Testis (tissue), 2 donors: ENCODE measurements at regions not wholly inside any gene's neighbourhood (a gene's known extent, or its start where the extent isn't known, plus 50 kb on each side); places are given as distances from the start of the nearest gene placed in this dataset.
"Not testable (repeated sequence)": the region's sequence is repeated elsewhere in the genome, so short reads cannot be mapped to it uniquely, and the experiment has no call there.

Experiments used
- DNase-seq: peaks from one replicate; pipeline ENCODE4 v3.0.0-alpha.2; 2019
- H3K27ac ChIP-seq, 2 donors: fragments of 200-600 bp; sonication (generic); one replicate each; pipeline ENCODE4 v1.5.1; 2019
- H3K27me3 ChIP-seq: fragments of 200-600 bp; sonication (generic); one replicate; pipeline ENCODE4 v1.5.1; 2019
- H3K36me3 ChIP-seq: fragments of 200-600 bp; sonication (generic); one replicate; pipeline ENCODE4 v1.5.1; 2017; ENCODE audit warnings: low read depth; ENCODE audit errors: missing control alignments
- H3K4me1 ChIP-seq: fragments of 200-600 bp; sonication (generic); one replicate; pipeline ENCODE4 v1.5.1; 2019
- H3K4me3 ChIP-seq, 2 donors: fragments of 200-600 bp; sonication (generic); one replicate each; pipeline ENCODE4 v1.5.1; 2017 to 2019
- H3K9me3 ChIP-seq: fragments of 200-600 bp; sonication (generic); one replicate; pipeline ENCODE4 v1.5.1; 2017
- POLR2A ChIP-seq: fragments of 450-650 bp; IDR thresholded peaks from one replicate; pipeline ENCODE4 v1.6.1; 2017; ENCODE audit warnings: antibody characterized with exemption, mild to moderate bottlenecking, moderate library complexity
- WGBS, 2 donors: methylation state at CpG; one replicate each; pipeline ENCODE4 v1.1.5; 2018; 5-methylcytosine and 5-hydroxymethylcytosine counted together
- intact Hi-C: fragments of 100-400 bp; cut with DNase I; formaldehyde crosslinking; loops from one replicate; pipeline ENCODE4 v1.15.1; 2023; ENCODE audit warnings: low total_unique reads
- TF ChIP-seq, protein P1 (sequence below), 3 experiments: fragments of 450-650 bp in 2 of 3; fragments of 200-600 bp in 1 of 3; sonication (generic) in 1 of 3; IDR thresholded peaks; one replicate each; pipeline ENCODE4 v1.5.1; 2016 to 2019; ENCODE audit warnings: antibody characterized with exemption in 3 of 3, mild to moderate bottlenecking in 2 of 3, moderate library complexity in 1 of 3

DNA sequence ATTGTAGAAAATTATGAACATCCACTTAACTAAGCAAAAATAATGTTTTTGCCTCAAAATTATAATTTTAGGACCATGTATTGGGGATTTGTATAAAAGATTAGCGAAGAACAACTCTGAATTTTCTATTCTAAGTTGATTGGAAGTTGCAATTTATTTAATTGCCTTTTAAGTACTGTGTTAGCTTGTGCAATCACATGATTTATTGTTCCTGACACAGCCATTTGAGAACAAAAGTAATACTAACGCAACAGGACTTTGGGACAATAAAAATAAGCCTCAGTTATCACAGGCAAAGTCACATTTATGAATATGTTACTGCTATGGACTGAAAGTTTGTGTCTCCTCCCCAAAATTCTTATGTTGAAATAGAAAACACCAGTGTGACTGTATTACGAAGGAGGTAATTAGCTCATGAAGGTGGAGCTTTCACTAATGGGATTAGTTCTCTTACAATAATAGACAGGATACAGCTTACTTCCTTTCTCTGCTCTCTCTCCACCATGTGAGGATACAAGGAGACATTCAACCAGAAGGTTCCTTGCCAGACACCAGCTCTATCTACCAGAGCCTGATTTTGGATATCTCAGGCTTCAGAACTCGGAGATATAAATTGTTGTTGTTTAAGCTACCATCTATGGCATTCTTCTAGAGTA, 745.9 kb downstream of the ZBBX start:
- intact Hi-C loops, result no loop called here
- Histone ChIP-seq H3K4me1 (no peaks in the 10 kb centered on the region), H3K36me3 (no peaks in the 10 kb centered on the region), H3K9me3 (no peaks in the 10 kb centered on the region), H3K27ac (no peak overlapping the region), H3K4me3 (no peak overlapping the region), H3K27me3 (no peaks in the 10 kb centered on the region)
- no peak for DNase-seq
- TF ChIP-seq POLR2A, result no peak
- TF ChIP-seq, protein P1, sequence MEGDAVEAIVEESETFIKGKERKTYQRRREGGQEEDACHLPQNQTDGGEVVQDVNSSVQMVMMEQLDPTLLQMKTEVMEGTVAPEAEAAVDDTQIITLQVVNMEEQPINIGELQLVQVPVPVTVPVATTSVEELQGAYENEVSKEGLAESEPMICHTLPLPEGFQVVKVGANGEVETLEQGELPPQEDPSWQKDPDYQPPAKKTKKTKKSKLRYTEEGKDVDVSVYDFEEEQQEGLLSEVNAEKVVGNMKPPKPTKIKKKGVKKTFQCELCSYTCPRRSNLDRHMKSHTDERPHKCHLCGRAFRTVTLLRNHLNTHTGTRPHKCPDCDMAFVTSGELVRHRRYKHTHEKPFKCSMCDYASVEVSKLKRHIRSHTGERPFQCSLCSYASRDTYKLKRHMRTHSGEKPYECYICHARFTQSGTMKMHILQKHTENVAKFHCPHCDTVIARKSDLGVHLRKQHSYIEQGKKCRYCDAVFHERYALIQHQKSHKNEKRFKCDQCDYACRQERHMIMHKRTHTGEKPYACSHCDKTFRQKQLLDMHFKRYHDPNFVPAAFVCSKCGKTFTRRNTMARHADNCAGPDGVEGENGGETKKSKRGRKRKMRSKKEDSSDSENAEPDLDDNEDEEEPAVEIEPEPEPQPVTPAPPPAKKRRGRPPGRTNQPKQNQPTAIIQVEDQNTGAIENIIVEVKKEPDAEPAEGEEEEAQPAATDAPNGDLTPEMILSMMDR (IDR thresholded peaks at IDR 0.05), result no peak
- WGBS, 2 donors, result 76 to 78% methylated on average over 4 of the region's 4 CpGs

DNA sequence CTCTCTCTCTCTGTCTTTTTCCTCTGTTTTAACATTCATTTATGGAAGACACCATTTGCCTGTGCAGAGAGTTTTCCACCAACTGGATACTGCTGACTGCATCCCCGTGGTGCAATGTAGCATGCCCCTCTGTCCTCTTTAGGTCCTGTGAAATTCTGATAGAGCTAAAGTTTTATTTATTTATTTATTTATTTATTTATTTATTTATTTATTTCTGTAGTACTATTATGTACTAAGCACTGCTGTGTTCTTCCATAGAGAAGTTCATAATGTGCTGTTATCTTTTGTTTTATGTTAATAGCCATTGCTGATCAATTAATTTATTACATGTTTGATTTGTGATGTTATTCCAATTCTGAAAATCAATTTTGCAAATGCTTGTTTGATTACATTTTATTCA, 749.9 kb downstream of the ZBBX start:
- intact Hi-C loops, result no loop called here
- Histone ChIP-seq H3K36me3 (no peaks in the 10 kb centered on the region), H3K4me1 (no peaks in the 10 kb centered on the region), H3K27ac (no peak overlapping the region), H3K4me3 (no peak overlapping the region), H3K9me3 (no peaks in the 10 kb centered on the region), H3K27me3 (no peaks in the 10 kb centered on the region)
- WGBS, 2 donors, result 81 to 89% methylated on average over 1 of the region's 1 CpG
- no peak for DNase-seq
- no peak for TF ChIP-seq POLR2A
- TF ChIP-seq, protein P1 (IDR thresholded peaks at IDR 0.05), result no peak

DNA sequence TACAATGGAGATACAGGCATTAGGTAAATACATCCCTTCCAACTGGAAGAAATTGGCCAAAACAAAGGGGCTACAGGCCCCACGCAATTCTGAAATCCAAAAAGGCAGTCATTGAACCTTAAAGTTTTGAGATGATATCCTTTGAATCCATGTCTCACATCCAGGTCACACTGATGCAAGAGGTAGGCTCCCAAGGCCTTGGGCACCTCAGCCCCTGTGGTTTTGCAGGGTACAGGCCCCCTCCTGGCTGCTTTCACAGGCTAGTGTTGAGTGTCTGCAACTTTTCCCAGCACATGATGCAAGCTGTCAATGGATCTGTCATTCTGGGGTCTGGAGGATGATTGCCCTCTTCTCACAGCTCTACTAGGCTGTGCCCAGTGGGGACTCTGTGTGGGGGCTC, 766.7 kb downstream of the ZBBX start:
- Histone ChIP-seq H3K4me3 (no peak overlapping the region), H3K27ac (no peak overlapping the region), H3K27me3 (no peaks in the 10 kb centered on the region), H3K4me1 (no peaks in the 10 kb centered on the region), H3K36me3 (no peaks in the 10 kb centered on the region), H3K9me3 (no peaks in the 10 kb centered on the region)
- intact Hi-C loops, result no loop called here
- 95 to 100% methylated on average over 1 of the region's 1 CpG for WGBS, 2 donors
- no peak for TF ChIP-seq POLR2A
- TF ChIP-seq, protein P1 (IDR thresholded peaks at IDR 0.05), result no peak
- no peak for DNase-seq

DNA sequence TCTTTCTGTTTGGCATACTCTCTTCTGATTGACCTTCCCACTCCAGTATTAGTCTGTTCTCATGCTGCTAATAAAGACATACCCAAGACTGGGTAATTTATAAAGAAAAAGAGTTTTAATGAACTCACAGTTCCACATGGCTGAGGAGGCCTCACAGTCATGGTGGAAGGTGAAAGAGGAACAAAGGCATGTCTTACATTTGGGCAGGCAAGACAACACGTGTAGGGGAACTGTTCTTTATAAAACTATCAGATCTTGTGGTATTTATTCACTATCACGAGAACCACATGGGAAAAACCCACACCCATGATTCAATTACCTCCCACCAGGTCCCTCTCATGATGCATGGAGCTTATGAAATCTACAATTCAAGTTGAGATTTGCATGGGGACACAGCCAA, 767.3 kb downstream of the ZBBX start:
- H3K4me1 ChIP-seq, H3K9me3 ChIP-seq, intact Hi-C loops: not testable (repeated sequence)

DNA sequence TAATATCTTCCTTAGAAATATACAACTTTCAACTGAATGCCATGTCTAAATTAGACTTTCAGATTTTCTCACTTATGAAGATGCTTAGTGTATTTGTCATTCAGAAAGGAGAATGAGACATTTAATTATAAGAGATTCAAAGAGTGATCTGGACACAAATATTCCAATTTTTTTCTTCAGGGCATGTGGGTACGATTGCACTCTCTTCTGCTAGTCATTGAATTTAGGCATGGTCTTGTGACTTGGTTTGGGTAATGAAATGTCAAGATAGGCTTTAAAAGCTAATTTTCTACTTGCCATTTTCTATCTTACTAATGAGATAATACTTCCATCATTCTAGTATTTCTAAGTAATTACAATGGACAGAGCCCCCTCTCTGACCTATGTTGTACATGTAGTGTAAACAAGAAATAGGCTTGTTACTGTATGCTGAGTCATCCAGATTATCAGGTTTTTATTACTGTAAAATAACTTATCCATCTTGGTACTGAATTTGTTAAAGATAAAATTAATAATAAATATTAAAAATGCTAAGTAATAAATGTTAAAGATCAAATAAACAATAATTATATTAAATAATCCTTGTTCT, 770.8 kb upstream of the BCHE start:
- no peak for DNase-seq
- no peaks in the 10 kb centered on the region for H3K36me3 ChIP-seq
- no peak overlapping the region for H3K4me3 ChIP-seq
- TF ChIP-seq, protein P1 (IDR thresholded peaks at IDR 0.05), result no peak
- TF ChIP-seq POLR2A, result no peak
- H3K9me3 ChIP-seq, result no peaks in the 10 kb centered on the region
- no peaks in the 10 kb centered on the region for H3K27me3 ChIP-seq
- WGBS, 2 donors, result 85 to 96% methylated on average over 1 of the region's 1 CpG
- H3K4me1 ChIP-seq, result no peaks in the 10 kb centered on the region
- H3K27ac ChIP-seq, result no peak overlapping the region
- intact Hi-C loops, result no loop called here

More for the DNA sequence above, 767.3 kb downstream of the ZBBX start:
- WGBS, 2 donors, result 54 to 62% methylated on average over 2 of the region's 2 CpGs
- H3K27ac ChIP-seq, H3K4me3 ChIP-seq, H3K36me3 ChIP-seq, H3K27me3 ChIP-seq, DNase-seq: not testable (repeated sequence)
